Right atrium auricular region (tissue), 2 donors: ENCODE measurements at regions not wholly inside any gene's neighbourhood (a gene's known extent, or its start where the extent isn't known, plus 50 kb on each side); places are given as distances from the start of the nearest gene placed in this dataset.

Source experiments
- DNase-seq: peaks from one replicate; pipeline ENCODE4 v3.0.0-alpha.2; 2019; ENCODE audit warnings: low spot score
- H3K27ac ChIP-seq, 2 donors: fragments of 200-600 bp; sonication (generic); 1 replicate in 1 of 2; 2 replicates in 1 of 2; pipeline ENCODE4 v1.5.1; 2016 to 2019
- H3K27me3 ChIP-seq, 2 donors: fragments of 200-600 bp; sonication (generic); one replicate each; pipeline versions ENCODE4 v1.5.1 to v1.6.0; 2017 to 2019
- H3K36me3 ChIP-seq: fragments of 200-600 bp; sonication (generic); one replicate; pipeline ENCODE4 v1.5.1; 2016
- H3K4me1 ChIP-seq, 2 donors: fragments of 200-600 bp; sonication (generic); one replicate each; pipeline versions ENCODE4 v1.5.1 to v1.6.0; 2017 to 2019
- H3K4me3 ChIP-seq, 2 donors: fragments of 200-600 bp; sonication (generic); 1 replicate in 1 of 2; 2 replicates in 1 of 2; pipeline ENCODE4 v1.5.1; 2017 to 2019; ENCODE audit warnings: mild to moderate bottlenecking in 1 of 2, moderate library complexity in 1 of 2
- H3K9me3 ChIP-seq, 2 donors: fragments of 200-600 bp; sonication (generic); one replicate each; pipeline ENCODE4 v1.5.1; 2019
- CTCF ChIP-seq, 2 donors: fragments of 200-600 bp; sonication (generic); IDR thresholded peaks; one replicate each; pipeline ENCODE4 v1.5.1; 2019; ENCODE audit warnings: antibody characterized with exemption in 2 of 2

GRCh38 chr7:132641238-132641637, 65.0 kb upstream of the PLXNA4 start:
- no peaks in the 10 kb centered on the region for H3K36me3 ChIP-seq
- no peaks in the 10 kb centered on the region for H3K4me1 ChIP-seq
- H3K27ac ChIP-seq, result no peak overlapping the region
- H3K27me3 ChIP-seq, result no peaks in the 10 kb centered on the region
- H3K9me3 ChIP-seq, result no peaks in the 10 kb centered on the region
- TF ChIP-seq CTCF (IDR thresholded peaks at IDR 0.05), result no peak
- no peak overlapping the region for H3K4me3 ChIP-seq
- DNase-seq, result no peak

GRCh38 chr7:132639983-132640382, 63.7 kb upstream of the PLXNA4 start:
- no peaks in the 10 kb centered on the region for H3K36me3 ChIP-seq
- H3K27ac ChIP-seq, result no peak overlapping the region
- no peaks in the 10 kb centered on the region for H3K9me3 ChIP-seq
- H3K4me1 ChIP-seq, result no peaks in the 10 kb centered on the region
- no peak for TF ChIP-seq CTCF (IDR thresholded peaks at IDR 0.05)
- no peak for DNase-seq
- H3K4me3 ChIP-seq, result no peak overlapping the region
- H3K27me3 ChIP-seq, result no peaks in the 10 kb centered on the region

- Histone ChIP-seq H3K9me3 (no peaks in the 10 kb centered on the region), H3K27me3 (no peaks in the 10 kb centered on the region), H3K4me1 (no peaks in the 10 kb centered on the region), H3K4me3 (no peak overlapping the region), H3K27ac (no peak overlapping the region), H3K36me3 (no peaks in the 10 kb centered on the region)
- DNase-seq, result no peak
- TF ChIP-seq CTCF (IDR thresholded peaks at IDR 0.05), result no peak
Observed at GRCh38 chr7:132638000-132638399, 61.7 kb upstream of the PLXNA4 start.

- no peak for DNase-seq
- Histone ChIP-seq H3K36me3 (no peaks in the 10 kb centered on the region), H3K27ac (no peak overlapping the region), H3K4me1 (no peaks in the 10 kb centered on the region), H3K9me3 (no peaks in the 10 kb centered on the region), H3K4me3 (no peak overlapping the region), H3K27me3 (no peaks in the 10 kb centered on the region)
- TF ChIP-seq CTCF (IDR thresholded peaks at IDR 0.05), result no peak
Observed at GRCh38 chr7:132636581-132636980, 60.3 kb upstream of the PLXNA4 start.

- H3K9me3 ChIP-seq, result no peaks in the 10 kb centered on the region
- no peaks in the 10 kb centered on the region for H3K36me3 ChIP-seq
- TF ChIP-seq CTCF (IDR thresholded peaks at IDR 0.05), result no peak
- no peak for DNase-seq
- H3K4me3 ChIP-seq, result no peak overlapping the region
- no peaks in the 10 kb centered on the region for H3K4me1 ChIP-seq
- H3K27ac ChIP-seq, result no peak overlapping the region
- no peaks in the 10 kb centered on the region for H3K27me3 ChIP-seq
Observed at GRCh38 chr7:132635127-132635526, 58.9 kb upstream of the PLXNA4 start.

- H3K36me3 ChIP-seq, result no peaks in the 10 kb centered on the region
- no peaks in the 10 kb centered on the region for H3K4me1 ChIP-seq
- no peak overlapping the region for H3K27ac ChIP-seq
- no peaks in the 10 kb centered on the region for H3K27me3 ChIP-seq
- no peak for TF ChIP-seq CTCF (IDR thresholded peaks at IDR 0.05)
- H3K4me3 ChIP-seq, result no peak overlapping the region
- no peak for DNase-seq
- H3K9me3 ChIP-seq, result no peaks in the 10 kb centered on the region
Observed at GRCh38 chr7:132630834-132631233, 54.6 kb upstream of the PLXNA4 start.
